ENCODE measurements at regions not wholly inside any gene's neighbourhood (a gene's known extent, or its start where the extent isn't known, plus 50 kb on each side); places are given as distances from the start of the nearest gene placed in this dataset.

DNA sequence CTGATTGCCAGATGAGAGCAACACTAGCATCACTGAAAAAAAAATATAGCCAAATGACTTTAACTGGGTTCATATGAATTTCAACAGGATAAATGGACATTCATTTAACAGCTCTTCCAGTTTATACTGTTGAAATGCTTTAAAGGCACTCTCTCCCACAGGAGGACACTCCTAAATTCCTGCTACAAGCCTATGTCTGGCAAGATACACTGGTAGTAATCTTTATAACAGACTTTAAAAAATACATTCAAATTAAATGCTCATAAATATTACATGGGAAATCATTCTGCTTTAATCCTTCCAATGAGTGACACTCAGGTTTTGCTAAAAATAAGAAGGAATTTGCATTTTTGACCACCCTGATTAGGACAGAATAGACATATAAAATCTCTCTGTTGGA, 526.7 kb upstream of the ADAMTS5 start:
- no peaks in the 10 kb centered on the region for H3K4me1 ChIP-seq (replicated peaks in 1 of 2)
- no peak overlapping the region for H3K27ac ChIP-seq
- in situ Hi-C loops (cut with MboI; ENCODE audit: low pct_unique_long_range_greater_than_20kb in 2 of 9, low sequenced_read_pairs in 9 of 9, unreplicated experiment in 9 of 9) = no loop called here
- no peak for ATAC-seq (replicated peaks in 6 of 8)
- no peak overlapping the region for H3K4me3 ChIP-seq

- H3K4me3 ChIP-seq = no peak overlapping the region
- H3K27ac ChIP-seq = no peak overlapping the region
- in situ Hi-C loops (cut with MboI; ENCODE audit: low pct_unique_long_range_greater_than_20kb in 2 of 9, low sequenced_read_pairs in 9 of 9, unreplicated experiment in 9 of 9) = no loop called here
- no peaks in the 10 kb centered on the region for H3K4me1 ChIP-seq (replicated peaks in 1 of 2)
- WGBS, 10 experiments = 61 to 100% (median 87%) methylated on average over 1 to 3 of the region's 3 CpGs
- no peak for ATAC-seq (replicated peaks in 6 of 8)
Measured at GRCh38 chr21:27487676-27488075, 520.8 kb upstream of the ADAMTS5 start.

DNA sequence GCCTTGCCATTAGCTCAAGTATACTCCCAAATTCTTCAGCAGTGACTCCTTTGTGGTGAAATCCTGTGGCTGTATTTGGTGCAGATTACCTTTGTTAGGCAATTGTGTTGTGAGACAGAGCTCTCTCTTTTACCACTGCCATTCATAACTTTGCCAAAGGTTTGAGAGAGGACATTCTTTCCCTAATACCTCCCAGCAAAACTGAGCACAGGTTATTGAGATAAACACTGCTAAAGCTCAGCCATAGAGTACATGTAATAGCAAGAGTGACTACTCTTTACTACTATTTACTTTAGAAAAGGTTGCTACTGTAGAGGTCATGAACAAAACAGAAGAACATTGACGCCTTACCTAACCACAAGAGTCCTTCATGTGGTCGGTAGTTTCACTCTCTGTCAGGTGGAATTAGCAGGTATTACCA, 514.0 kb upstream of the ADAMTS5 start:
- no peak for ATAC-seq (replicated peaks in 6 of 8)
- Histone ChIP-seq H3K4me1 (replicated peaks in 1 of 2) (no peaks in the 10 kb centered on the region), H3K4me3 (no peak overlapping the region), H3K27ac (no peak overlapping the region)
- in situ Hi-C loops (cut with MboI; ENCODE audit: low pct_unique_long_range_greater_than_20kb in 2 of 9, low sequenced_read_pairs in 9 of 9, unreplicated experiment in 9 of 9) = no loop called here
- 70 to 100% (median 97%) methylated on average over 1 to 2 of the region's 2 CpGs; no CpG with 5 or more reads in 2 of the 10 experiments for WGBS, 10 experiments

- in situ Hi-C loops (cut with MboI; ENCODE audit: low pct_unique_long_range_greater_than_20kb in 2 of 9, low sequenced_read_pairs in 9 of 9, unreplicated experiment in 9 of 9) = no loop called here
- H3K27ac ChIP-seq = no peak overlapping the region
- no peak overlapping the region for H3K4me3 ChIP-seq
- no peaks in the 10 kb centered on the region for H3K4me1 ChIP-seq (replicated peaks in 1 of 2)
- ATAC-seq (replicated peaks in 6 of 8) = no peak
- WGBS, 10 experiments = 48 to 91% (median 79%) methylated on average over 1 to 2 of the region's 2 CpGs
Measured at GRCh38 chr21:27477296-27477695, 510.4 kb upstream of the ADAMTS5 start.

GRCh38 chr21:27476696-27477095, 509.8 kb upstream of the ADAMTS5 start:
- 0 to 100% (median 40%) methylated on average over 1 of the region's 1 CpG; no CpG with 5 or more reads in 1 of the 10 experiments for WGBS, 10 experiments
- peak in 3 of 8 experiments; percentile 36 to 62 (median 49) for ATAC-seq (replicated peaks in 6 of 8)
- H3K4me3 ChIP-seq = no peak overlapping the region
- in situ Hi-C loops (cut with MboI; ENCODE audit: low pct_unique_long_range_greater_than_20kb in 2 of 9, low sequenced_read_pairs in 9 of 9, unreplicated experiment in 9 of 9) = no loop called here
- H3K4me1 ChIP-seq (replicated peaks in 1 of 2) = no peaks in the 10 kb centered on the region
- H3K27ac ChIP-seq = no peak overlapping the region

DNA sequence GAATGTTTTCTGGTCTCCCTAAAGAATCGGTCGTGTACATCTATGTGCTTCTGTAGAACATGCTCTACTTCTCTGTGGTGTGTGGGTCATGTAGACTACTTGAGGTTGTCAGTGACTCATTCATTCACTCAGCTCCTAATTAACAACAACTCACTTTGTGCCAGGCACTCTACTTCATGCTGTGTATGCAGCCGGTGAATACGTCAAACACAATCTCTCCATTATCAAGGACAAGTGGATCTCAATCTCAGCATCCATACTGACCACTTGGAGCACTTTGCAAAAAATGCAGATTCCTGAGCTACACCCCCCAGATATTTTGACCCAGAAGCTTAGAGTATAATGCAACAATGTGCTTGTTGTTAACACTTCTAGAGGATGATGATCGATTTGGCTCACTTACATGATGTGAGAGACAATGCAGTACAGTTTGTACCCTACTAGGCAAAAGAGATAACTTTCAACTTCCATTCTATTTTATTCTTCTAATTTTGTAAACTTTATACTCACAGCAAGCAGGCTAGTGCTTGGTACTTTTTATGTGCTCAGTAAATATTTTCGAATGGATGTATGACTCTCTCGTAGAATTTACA, 508.6 kb upstream of the ADAMTS5 start:
- Histone ChIP-seq H3K4me1 (replicated peaks in 1 of 2) (no peaks in the 10 kb centered on the region), H3K27ac (no peak overlapping the region), H3K4me3 (no peak overlapping the region)
- no peak for ATAC-seq (replicated peaks in 6 of 8)
- in situ Hi-C loops (cut with MboI; ENCODE audit: low pct_unique_long_range_greater_than_20kb in 2 of 9, low sequenced_read_pairs in 9 of 9, unreplicated experiment in 9 of 9) = no loop called here
- 70 to 100% (median 85%) methylated on average over 1 to 7 of the region's 7 CpGs for WGBS, 10 experiments

DNA sequence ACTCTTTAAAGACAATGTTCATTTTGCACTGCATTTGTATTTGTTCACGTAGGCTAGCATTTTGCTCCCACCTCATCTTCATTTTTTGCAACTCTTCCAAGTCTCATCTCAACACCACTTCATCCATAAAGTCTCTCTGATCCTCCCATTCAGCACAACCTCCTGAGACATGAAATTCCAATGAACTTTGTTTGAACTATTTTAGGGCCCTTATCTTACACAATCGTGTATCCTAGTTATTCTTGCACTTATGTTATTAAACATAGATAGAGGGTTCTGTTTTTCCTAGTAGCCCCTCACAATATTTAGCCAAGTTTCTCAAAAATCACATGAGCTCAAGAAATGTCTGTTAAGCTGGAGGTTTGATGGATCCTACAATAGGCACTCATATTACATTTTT, 500.5 kb upstream of the ADAMTS5 start:
- ATAC-seq (replicated peaks in 6 of 8) = no peak
- in situ Hi-C loops (cut with MboI; ENCODE audit: low pct_unique_long_range_greater_than_20kb in 2 of 9, low sequenced_read_pairs in 9 of 9, unreplicated experiment in 9 of 9) = no loop called here
- H3K4me3 ChIP-seq = no peak overlapping the region
- H3K27ac ChIP-seq = no peak overlapping the region
- no peaks in the 10 kb centered on the region for H3K4me1 ChIP-seq (replicated peaks in 1 of 2)
- 38 to 100% (median 90%) methylated on average over 1 to 2 of the region's 2 CpGs; no CpG with 5 or more reads in 1 of the 10 experiments for WGBS, 10 experiments

GRCh38 chr21:27466140-27466539, 499.3 kb upstream of the ADAMTS5 start:
- no peak for ATAC-seq (replicated peaks in 6 of 8)
- no peak overlapping the region for H3K4me3 ChIP-seq
- no peaks in the 10 kb centered on the region for H3K4me1 ChIP-seq (replicated peaks in 1 of 2)
- H3K27ac ChIP-seq = no peak overlapping the region
- in situ Hi-C loops (cut with MboI; ENCODE audit: low pct_unique_long_range_greater_than_20kb in 2 of 9, low sequenced_read_pairs in 9 of 9, unreplicated experiment in 9 of 9) = no loop called here
- WGBS, 10 experiments = 30 to 100% (median 83%) methylated on average over 2 to 3 of the region's 3 CpGs; no CpG with 5 or more reads in 1 of the 10 experiments

GRCh38 chr21:27464648-27465047, 497.8 kb upstream of the ADAMTS5 start:
- in situ Hi-C loops (cut with MboI; ENCODE audit: low pct_unique_long_range_greater_than_20kb in 2 of 9, low sequenced_read_pairs in 9 of 9, unreplicated experiment in 9 of 9) = no loop called here
- H3K27ac ChIP-seq = no peak overlapping the region
- H3K4me1 ChIP-seq (replicated peaks in 1 of 2) = no peaks in the 10 kb centered on the region
- peak in 4 of 8 experiments; percentile 39 to 70 (median 52) for ATAC-seq (replicated peaks in 6 of 8)
- no peak overlapping the region for H3K4me3 ChIP-seq
- WGBS, 10 experiments = 10 to 100% (median 93%) methylated on average over 1 of the region's 1 CpG; no CpG with 5 or more reads in 2 of the 10 experiments

DNA sequence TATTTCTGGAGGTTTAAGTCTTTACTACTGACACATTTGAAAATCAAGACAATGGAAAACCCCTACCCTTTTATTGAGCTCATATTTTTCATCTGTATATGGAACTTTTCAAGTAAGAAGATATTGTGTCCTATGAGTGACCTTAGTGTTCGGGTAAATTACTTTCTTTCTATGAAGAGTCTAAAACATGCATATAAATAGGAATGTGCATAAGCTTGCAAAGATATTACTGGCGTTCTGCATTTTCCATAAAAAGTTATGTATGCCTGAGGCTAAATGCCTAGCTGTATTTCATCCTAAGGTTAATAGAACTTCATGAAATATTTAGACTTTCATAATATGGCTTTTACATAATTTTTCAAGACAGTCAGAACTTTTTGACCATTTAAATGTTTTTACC, 495.8 kb upstream of the ADAMTS5 start:
- no peaks in the 10 kb centered on the region for H3K4me1 ChIP-seq (replicated peaks in 1 of 2)
- 0 to 100% (median 69%) methylated on average over 1 to 2 of the region's 2 CpGs for WGBS, 10 experiments
- ATAC-seq (replicated peaks in 6 of 8) = peak in 3 of 8 experiments; percentile 79 to 95 (median 89)
- in situ Hi-C loops (cut with MboI; ENCODE audit: low pct_unique_long_range_greater_than_20kb in 2 of 9, low sequenced_read_pairs in 9 of 9, unreplicated experiment in 9 of 9) = no loop called here
- H3K27ac ChIP-seq = no peak overlapping the region
- no peak overlapping the region for H3K4me3 ChIP-seq

DNA sequence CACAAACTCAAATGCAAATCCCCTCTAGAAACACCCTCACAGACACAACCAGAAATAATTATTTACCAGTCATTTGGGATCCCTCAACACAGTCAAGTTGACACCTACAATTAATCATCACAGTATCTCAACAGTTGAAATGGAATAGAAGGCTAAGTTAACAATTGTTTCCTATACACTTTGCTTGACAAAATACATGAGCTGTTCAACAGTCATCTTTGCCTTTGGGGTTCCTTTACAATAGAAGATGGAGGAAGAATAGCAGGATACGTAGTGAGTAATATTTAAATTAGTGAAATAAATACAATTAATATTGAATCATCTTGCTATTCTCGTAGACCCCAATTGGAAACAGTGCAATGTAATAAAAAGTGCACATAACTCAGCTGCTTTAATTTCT, 487.3 kb upstream of the ADAMTS5 start:
- no peak overlapping the region for H3K27ac ChIP-seq
- ATAC-seq (replicated peaks in 6 of 8) = no peak
- in situ Hi-C loops (cut with MboI; ENCODE audit: low pct_unique_long_range_greater_than_20kb in 2 of 9, low sequenced_read_pairs in 9 of 9, unreplicated experiment in 9 of 9) = no loop called here
- no peak overlapping the region for H3K4me3 ChIP-seq
- 68 to 100% (median 89%) methylated on average over 1 to 2 of the region's 2 CpGs for WGBS, 10 experiments
- peaks cover 0 to under 1% of the 10 kb centered on the region in 2 donors for H3K4me1 ChIP-seq (replicated peaks in 1 of 2)

DNA sequence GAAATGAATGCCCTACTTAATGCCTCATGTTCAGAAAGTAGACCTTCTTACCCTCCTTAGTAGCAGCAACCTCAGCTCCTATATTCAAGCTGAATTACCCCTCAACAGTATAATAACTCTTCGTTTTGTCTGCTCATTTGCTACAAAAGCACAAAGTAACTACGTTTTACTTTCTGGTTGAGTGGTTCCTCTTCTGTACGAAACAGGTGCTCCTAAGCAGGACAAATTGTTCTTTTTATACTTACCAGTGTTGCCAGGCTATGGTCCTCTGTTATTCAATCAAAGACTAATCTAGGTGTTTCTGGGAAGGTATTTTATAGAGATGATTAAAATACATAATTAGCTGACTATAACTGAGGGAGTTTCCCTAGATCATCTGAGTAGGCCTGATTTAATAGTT, 484.2 kb upstream of the ADAMTS5 start:
- Histone ChIP-seq H3K27ac (no peak overlapping the region), H3K4me3 (no peak overlapping the region), H3K4me1 (replicated peaks in 1 of 2) (peaks cover 2 to 5% of the 10 kb centered on the region in 2 donors)
- ATAC-seq (replicated peaks in 6 of 8) = no peak
- 68 to 100% (median 80%) methylated on average over 1 to 3 of the region's 3 CpGs; no CpG with 5 or more reads in 1 of the 10 experiments for WGBS, 10 experiments
- in situ Hi-C loops (cut with MboI; ENCODE audit: low pct_unique_long_range_greater_than_20kb in 2 of 9, low sequenced_read_pairs in 9 of 9, unreplicated experiment in 9 of 9) = no loop called here

DNA sequence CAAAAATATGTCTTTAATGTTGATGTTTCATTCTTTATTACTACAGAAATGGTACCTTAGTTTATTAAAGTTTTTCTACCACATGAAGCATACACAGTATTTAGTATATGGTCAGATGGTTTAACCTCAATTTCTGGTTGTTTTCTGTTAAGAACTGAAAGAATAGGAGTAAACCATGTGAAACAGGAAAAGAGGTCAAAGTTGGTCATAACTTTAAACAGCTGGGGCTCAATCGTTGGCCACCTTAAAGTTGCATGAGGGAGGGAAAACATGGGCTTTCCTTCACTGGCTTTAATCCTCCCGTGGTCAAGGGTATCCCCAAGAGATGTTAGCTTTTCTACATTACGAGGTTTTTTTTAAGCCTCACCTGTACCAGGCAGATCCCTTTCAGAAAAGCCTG, 483.3 kb upstream of the ADAMTS5 start:
- no peak overlapping the region for H3K27ac ChIP-seq
- in situ Hi-C loops (cut with MboI; ENCODE audit: low pct_unique_long_range_greater_than_20kb in 2 of 9, low sequenced_read_pairs in 9 of 9, unreplicated experiment in 9 of 9) = no loop called here
- no peak for ATAC-seq (replicated peaks in 6 of 8)
- H3K4me3 ChIP-seq = no peak overlapping the region
- peaks cover 2 to 5% of the 10 kb centered on the region in 2 donors for H3K4me1 ChIP-seq (replicated peaks in 1 of 2)
- WGBS, 10 experiments = 0 to 93% (median 71%) methylated on average over 1 to 3 of the region's 3 CpGs; no CpG with 5 or more reads in 2 of the 10 experiments

GRCh38 chr21:27448960-27449359, 482.1 kb upstream of the ADAMTS5 start:
- H3K4me1 ChIP-seq (replicated peaks in 1 of 2) = peaks cover 2 to 5% of the 10 kb centered on the region in 2 donors
- 39 to 96% (median 58%) methylated on average over 2 to 7 of the region's 7 CpGs; no CpG with 5 or more reads in 1 of the 10 experiments for WGBS, 10 experiments
- H3K4me3 ChIP-seq = no peak overlapping the region
- in situ Hi-C loops (cut with MboI; ENCODE audit: low pct_unique_long_range_greater_than_20kb in 2 of 9, low sequenced_read_pairs in 9 of 9, unreplicated experiment in 9 of 9) = no loop called here
- no peak overlapping the region for H3K27ac ChIP-seq
- ATAC-seq (replicated peaks in 6 of 8) = peak in 1 of 8 experiments; percentile 32

Data from motor neuron (in vitro differentiated cells).